ENCODE measurements at regions not wholly inside any gene's neighbourhood (a gene's known extent, or its start where the extent isn't known, plus 50 kb on each side); places are given as distances from the start of the nearest gene placed in this dataset.
"Not testable (repeated sequence)": the region's sequence is repeated elsewhere in the genome, so short reads cannot be mapped to it uniquely, and the experiment has no call there.

DNA sequence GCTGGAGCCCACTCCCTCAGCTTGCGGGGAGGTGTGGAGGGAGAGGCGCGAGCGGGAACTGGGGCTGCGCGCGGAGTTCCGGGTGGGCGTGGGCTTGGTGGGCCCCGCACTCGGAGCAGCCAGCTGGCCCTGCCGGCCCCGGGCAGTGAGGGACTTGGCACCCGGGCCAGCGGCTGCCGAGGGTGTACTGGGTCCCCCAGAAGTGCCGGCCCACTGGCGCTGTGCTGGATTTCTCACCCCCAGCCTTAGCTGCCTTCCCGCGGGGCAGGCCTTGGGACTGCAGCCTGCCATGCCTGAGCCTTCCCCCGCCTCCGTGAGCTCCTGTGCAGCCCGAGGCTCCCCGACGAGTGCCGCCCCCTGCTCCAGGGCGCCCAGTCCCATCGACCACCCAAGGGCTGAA, 1234.4 kb downstream of the TYW1 start:
- ATAC-seq (replicated peaks in 6 of 8); H3K4me3 ChIP-seq; H3K27ac ChIP-seq; H3K4me1 ChIP-seq (replicated peaks in 1 of 2); in situ Hi-C loops (cut with MboI; ENCODE audit: low pct_unique_long_range_greater_than_20kb in 2 of 9, low sequenced_read_pairs in 9 of 9, unreplicated experiment in 9 of 9): not testable (repeated sequence)
- no CpG with 5 or more reads among the region's 28 CpGs for WGBS, 10 experiments

DNA sequence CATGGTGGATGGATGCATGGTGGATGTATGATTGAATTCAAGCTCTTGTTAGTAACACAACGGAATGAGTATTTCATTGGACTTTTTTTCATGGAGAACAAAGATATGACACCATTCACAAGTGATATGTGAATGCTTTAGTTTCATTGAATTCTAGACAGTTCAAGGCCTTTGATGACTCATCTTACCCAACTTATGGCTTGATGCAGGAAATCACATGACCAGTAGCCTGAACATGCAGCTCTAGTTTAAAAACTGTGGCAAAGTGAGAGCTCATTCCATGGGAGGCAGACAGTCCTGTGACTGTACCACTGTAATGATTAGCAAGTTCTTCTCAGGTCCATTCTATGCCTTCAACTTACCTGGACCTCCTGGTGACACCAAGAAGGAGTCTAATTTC, 1239.3 kb downstream of the TYW1 start:
- 0 to 91% (median 60%) methylated on average over 1 of the region's 1 CpG; no CpG with 5 or more reads in 3 of the 10 experiments for WGBS, 10 experiments
- Histone ChIP-seq H3K27ac (no peak overlapping the region), H3K4me3 (no peak overlapping the region), H3K4me1 (replicated peaks in 1 of 2) (no peaks in the 10 kb centered on the region)
- ATAC-seq (replicated peaks in 6 of 8): peak in 3 of 8 experiments; percentile 19 to 45 (median 30)
- in situ Hi-C loops (cut with MboI; ENCODE audit: low pct_unique_long_range_greater_than_20kb in 2 of 9, low sequenced_read_pairs in 9 of 9, unreplicated experiment in 9 of 9): no loop called here

DNA sequence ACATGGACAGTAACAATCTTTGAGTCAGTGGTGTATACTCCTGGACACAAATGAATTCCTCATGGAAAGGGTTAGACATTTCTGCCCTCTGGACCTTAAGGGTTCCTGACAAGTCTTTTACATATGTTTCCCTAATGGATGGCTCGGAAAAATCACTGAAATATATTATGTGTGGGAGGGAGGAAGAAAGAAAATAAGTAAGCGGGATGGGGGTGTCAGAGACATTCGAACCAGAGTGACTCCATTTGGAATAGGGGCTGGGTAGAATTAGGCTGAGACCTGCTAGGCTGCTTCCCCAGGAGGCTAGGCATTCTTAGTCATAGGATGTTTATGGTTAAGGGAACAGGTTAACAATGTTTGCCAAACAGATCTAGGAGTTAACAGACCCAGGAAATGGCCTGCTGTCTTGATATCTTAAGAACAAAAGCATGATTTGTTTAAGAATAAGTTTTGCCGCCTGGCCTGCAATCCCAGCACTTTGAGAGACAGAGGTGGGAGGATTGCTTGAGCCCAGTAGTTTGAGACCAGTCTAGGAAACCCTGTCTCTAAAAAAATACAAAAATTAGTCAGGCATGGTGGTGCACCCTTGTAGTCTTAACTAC, 1241.7 kb downstream of the TYW1 start:
- WGBS, 10 experiments: 0 to 100% (median 49%) methylated on average over 1 to 4 of the region's 4 CpGs
- ATAC-seq (replicated peaks in 6 of 8): no peak
- H3K27ac ChIP-seq: no peak overlapping the region
- no peaks in the 10 kb centered on the region for H3K4me1 ChIP-seq (replicated peaks in 1 of 2)
- no peak overlapping the region for H3K4me3 ChIP-seq
- in situ Hi-C loops (cut with MboI; ENCODE audit: low pct_unique_long_range_greater_than_20kb in 2 of 9, low sequenced_read_pairs in 9 of 9, unreplicated experiment in 9 of 9): no loop called here

DNA sequence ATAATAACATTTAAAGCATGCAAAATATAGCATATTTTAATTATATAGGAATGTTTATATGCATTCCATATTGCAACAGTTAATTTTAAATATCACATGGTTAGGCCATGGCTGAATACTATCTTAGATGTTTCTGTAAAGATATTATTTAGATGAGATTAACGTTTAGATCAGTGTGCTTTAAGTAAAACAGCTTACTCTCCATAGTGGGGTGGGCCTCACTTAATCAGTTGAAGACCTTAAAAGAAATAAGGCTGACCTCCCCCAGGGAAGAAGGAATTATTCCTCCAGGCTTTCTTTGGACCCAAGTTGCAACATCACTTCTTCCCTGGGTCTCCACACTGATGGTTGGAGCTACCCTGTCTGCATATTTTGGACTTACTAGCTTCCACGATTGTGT, 1246.5 kb downstream of the TYW1 start:
- in situ Hi-C loops (cut with MboI; ENCODE audit: low pct_unique_long_range_greater_than_20kb in 2 of 9, low sequenced_read_pairs in 9 of 9, unreplicated experiment in 9 of 9): no loop called here
- peaks cover 10 to 11% of the 10 kb centered on the region in 2 donors for H3K4me1 ChIP-seq (replicated peaks in 1 of 2)

DNA sequence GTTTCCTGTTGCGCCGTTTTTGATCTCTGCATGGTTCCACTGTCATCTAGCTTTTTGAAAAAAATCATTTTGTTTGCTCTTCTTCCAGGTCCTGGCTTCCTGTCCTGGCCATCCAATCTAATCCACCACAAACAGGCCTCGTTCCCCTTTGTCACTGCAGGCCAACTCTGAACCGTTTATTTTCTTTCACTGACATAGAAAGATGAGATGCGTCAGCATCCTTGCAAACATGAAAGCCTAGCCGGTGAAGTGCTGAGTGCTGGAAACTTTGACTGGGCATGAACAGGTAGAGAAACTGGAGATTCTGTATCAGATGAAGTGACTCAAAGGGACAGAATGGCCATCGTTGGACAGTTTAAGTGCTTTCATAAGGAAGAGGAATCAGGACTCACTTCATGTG, 1247.8 kb downstream of the TYW1 start:
- ATAC-seq (replicated peaks in 6 of 8): no peak
- peaks cover 10 to 11% of the 10 kb centered on the region in 2 donors for H3K4me1 ChIP-seq (replicated peaks in 1 of 2)
- in situ Hi-C loops (cut with MboI; ENCODE audit: low pct_unique_long_range_greater_than_20kb in 2 of 9, low sequenced_read_pairs in 9 of 9, unreplicated experiment in 9 of 9): no loop called here
- 31 to 90% (median 78%) methylated on average over 2 to 7 of the region's 7 CpGs for WGBS, 10 experiments
- no peak overlapping the region for H3K4me3 ChIP-seq
- H3K27ac ChIP-seq: no peak overlapping the region

More for the DNA sequence above, 1246.5 kb downstream of the TYW1 start:
- ATAC-seq (replicated peaks in 6 of 8): no peak
- 0 to 100% (median 70%) methylated on average over 1 to 2 of the region's 2 CpGs; no CpG with 5 or more reads in 2 of the 10 experiments for WGBS, 10 experiments
- H3K4me3 ChIP-seq: no peak overlapping the region
- no peak overlapping the region for H3K27ac ChIP-seq

DNA sequence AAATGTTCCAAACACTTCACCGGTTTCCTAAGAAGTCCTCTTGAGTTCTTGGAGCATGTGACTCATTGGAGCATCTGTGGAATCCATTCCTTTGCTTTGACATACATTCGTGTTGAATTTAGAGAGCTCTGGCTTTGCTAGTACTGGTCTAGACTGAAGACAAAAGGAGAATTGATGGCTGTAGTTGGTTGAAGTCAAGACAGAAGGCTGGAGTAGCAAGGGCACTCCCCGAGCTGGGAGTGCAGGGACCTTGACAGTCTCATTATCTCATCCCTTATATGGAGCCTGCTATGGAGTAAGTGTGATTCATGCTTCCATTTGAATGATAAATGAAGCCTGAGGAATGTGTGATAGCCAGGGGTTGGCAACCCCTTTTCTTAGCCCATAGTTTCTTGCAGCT, 1249.1 kb downstream of the TYW1 start:
- Histone ChIP-seq H3K4me3 (no peak overlapping the region), H3K4me1 (replicated peaks in 1 of 2) (peaks cover 10 to 11% of the 10 kb centered on the region in 2 donors), H3K27ac (no peak overlapping the region)
- 0 to 100% (median 40%) methylated on average over 1 to 3 of the region's 3 CpGs; no CpG with 5 or more reads in 3 of the 10 experiments for WGBS, 10 experiments
- ATAC-seq (replicated peaks in 6 of 8): peak in 4 of 8 experiments; percentile 83 to 94 (median 92)
- in situ Hi-C loops (cut with MboI; ENCODE audit: low pct_unique_long_range_greater_than_20kb in 2 of 9, low sequenced_read_pairs in 9 of 9, unreplicated experiment in 9 of 9): no loop called here

DNA sequence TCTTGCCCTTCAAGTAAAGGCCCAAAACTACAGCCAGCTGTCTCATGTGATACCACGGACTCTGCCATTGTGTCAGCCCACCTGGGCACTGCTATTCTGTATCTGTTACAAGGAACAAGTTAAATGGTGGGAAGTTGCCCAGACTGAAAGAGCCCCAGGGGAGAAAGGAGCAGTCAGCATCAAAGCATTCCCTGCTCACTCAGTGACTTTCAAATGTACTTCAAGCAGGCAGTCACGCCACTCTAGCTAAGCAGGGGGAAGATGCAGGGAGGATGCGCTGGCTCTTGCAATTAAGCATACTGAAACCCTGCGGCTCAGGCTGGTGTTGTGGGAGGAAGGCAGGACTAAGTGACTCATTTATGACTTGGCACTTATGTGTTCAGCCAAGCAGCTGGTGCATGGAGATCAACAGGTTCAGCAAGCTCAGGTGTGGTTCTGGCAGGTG, 1249.6 kb downstream of the TYW1 start:
- no peak overlapping the region for H3K4me3 ChIP-seq
- peak in 4 of 8 experiments; percentile 84 to 95 (median 88) for ATAC-seq (replicated peaks in 6 of 8)
- WGBS, 10 experiments: 33 to 60% (median 48%) methylated on average over 1 to 4 of the region's 4 CpGs; no CpG with 5 or more reads in 4 of the 10 experiments
- H3K4me1 ChIP-seq (replicated peaks in 1 of 2): peaks cover 10 to 11% of the 10 kb centered on the region in 2 donors
- in situ Hi-C loops (cut with MboI; ENCODE audit: low pct_unique_long_range_greater_than_20kb in 2 of 9, low sequenced_read_pairs in 9 of 9, unreplicated experiment in 9 of 9): no loop called here
- no peak overlapping the region for H3K27ac ChIP-seq

DNA sequence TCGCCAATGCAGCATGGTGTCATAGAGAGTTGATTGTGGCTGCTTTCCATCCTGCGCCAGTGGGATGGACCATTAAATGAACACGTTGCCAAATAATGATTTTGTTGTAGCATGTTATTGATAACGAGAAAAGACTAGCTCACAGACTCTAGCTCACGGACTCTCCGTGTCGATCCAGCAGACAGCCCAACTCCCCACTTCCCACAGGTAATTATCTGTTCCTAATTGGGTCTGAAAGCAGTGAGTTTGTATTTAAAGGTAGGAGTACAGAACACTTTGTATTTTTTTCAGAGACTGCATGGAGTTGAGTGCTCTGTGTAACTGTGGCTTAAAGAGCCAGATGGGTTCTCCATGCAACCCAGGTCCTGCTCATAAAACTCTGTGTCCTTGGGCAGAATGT, 1250.5 kb downstream of the TYW1 start:
- no peak overlapping the region for H3K4me3 ChIP-seq
- H3K27ac ChIP-seq: no peak overlapping the region
- in situ Hi-C loops (cut with MboI; ENCODE audit: low pct_unique_long_range_greater_than_20kb in 2 of 9, low sequenced_read_pairs in 9 of 9, unreplicated experiment in 9 of 9): no loop called here
- 27 to 95% (median 83%) methylated on average over 2 to 6 of the region's 7 CpGs; no CpG with 5 or more reads in 4 of the 10 experiments for WGBS, 10 experiments
- peaks cover 10 to 11% of the 10 kb centered on the region in 2 donors for H3K4me1 ChIP-seq (replicated peaks in 1 of 2)
- ATAC-seq (replicated peaks in 6 of 8): no peak

DNA sequence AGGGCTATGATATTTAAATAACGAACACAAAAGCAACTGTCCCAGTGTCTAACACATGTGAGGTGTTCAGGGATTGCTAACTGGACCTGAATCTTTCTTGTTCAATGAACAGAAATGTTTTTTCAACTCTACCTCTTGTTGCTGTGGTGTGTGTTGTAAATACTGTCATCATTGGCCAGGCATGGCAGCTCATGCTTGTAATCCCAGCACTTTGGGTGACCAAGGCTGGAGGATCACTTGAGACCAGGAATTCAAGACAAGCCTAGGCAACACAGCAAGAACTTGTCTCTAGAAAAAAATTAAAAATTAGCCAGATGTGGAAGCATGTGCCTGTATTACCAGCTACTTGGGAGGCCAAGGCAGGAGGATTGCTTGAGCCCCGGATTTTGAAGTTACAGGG, 1250.9 kb downstream of the TYW1 start:
- ATAC-seq (replicated peaks in 6 of 8): no peak
- Histone ChIP-seq H3K4me3 (no peak overlapping the region), H3K27ac (no peak overlapping the region), H3K4me1 (replicated peaks in 1 of 2) (peaks cover 10 to 11% of the 10 kb centered on the region in 2 donors)
- in situ Hi-C loops (cut with MboI; ENCODE audit: low pct_unique_long_range_greater_than_20kb in 2 of 9, low sequenced_read_pairs in 9 of 9, unreplicated experiment in 9 of 9): no loop called here
- 0 to 100% (median 56%) methylated on average over 1 to 2 of the region's 2 CpGs; no CpG with 5 or more reads in 2 of the 10 experiments for WGBS, 10 experiments

DNA sequence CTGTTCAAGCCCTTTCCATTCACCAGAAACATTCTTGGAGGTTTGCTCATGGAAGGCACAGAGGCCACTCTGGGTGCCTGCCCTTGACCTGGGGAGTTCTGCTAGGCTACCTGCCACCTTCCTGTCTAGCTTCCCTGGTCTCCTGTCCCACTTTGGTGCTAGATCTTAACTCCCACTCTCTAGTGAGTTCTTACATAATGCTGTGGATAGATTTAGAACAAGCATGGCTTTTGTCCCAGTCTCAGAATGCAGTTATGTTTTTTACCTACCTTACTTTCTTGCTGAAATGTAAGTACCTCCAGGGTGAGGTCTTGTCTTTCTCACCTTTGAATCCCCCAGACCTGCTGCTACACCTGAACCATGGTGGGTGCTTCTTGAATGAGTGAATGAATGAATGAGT, 1252.3 kb downstream of the TYW1 start:
- in situ Hi-C loops (cut with MboI; ENCODE audit: low pct_unique_long_range_greater_than_20kb in 2 of 9, low sequenced_read_pairs in 9 of 9, unreplicated experiment in 9 of 9): no loop called here

DNA sequence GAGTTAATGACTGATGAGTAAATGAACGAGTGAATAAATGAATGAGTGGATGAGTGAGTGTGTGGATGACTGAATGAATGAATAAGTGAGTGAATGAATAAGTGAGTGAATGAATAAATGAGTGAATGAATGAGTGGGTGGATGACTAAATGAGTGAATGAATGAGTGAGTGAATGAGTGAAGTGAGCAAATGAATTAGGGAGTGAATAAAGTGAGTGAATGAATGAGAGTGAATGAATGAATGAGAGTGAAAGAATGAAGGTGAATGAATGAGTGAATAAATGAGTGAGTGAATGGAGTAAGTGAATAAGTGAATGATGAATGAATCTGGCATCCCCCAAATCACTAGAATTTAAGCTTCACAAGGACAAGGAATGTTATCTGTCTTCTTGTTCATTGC, 1253.0 kb downstream of the TYW1 start:
- no peak for ATAC-seq (replicated peaks in 6 of 8)
- in situ Hi-C loops (cut with MboI; ENCODE audit: low pct_unique_long_range_greater_than_20kb in 2 of 9, low sequenced_read_pairs in 9 of 9, unreplicated experiment in 9 of 9): no loop called here
- Histone ChIP-seq H3K27ac (no peak overlapping the region), H3K4me1 (replicated peaks in 1 of 2) (peaks cover 10 to 11% of the 10 kb centered on the region in 2 donors), H3K4me3 (no peak overlapping the region)
- WGBS, 10 experiments: 0 to 91% (median 64%) methylated on average over 1 of the region's 1 CpG

More for the DNA sequence above, 1252.3 kb downstream of the TYW1 start:
- Histone ChIP-seq H3K27ac (no peak overlapping the region), H3K4me3 (no peak overlapping the region), H3K4me1 (replicated peaks in 1 of 2) (peaks cover 10 to 11% of the 10 kb centered on the region in 2 donors)
- no peak for ATAC-seq (replicated peaks in 6 of 8)

DNA sequence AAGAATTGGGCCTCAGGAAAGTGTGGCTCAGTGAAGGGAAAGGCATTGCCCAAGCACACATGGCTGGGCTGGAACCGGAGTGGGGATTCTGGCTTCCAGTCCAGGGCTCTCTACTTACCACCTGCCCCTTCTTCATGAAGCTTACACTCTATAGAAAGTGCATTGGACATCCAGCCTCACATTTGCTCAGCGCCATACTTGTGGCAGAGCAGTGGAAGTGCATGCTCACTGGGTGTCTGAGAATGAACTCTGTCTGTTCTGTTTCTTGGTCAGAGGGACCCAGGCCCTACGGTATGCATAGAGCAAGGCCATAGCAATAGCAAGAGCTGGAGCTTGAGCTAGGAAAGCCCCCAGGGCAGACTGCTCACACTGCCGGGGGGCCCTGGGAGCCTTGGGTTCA, 1253.5 kb downstream of the TYW1 start:
- in situ Hi-C loops (cut with MboI; ENCODE audit: low pct_unique_long_range_greater_than_20kb in 2 of 9, low sequenced_read_pairs in 9 of 9, unreplicated experiment in 9 of 9): no loop called here
- 50 to 100% (median 82%) methylated on average over 1 to 2 of the region's 4 CpGs; no CpG with 5 or more reads in 3 of the 10 experiments for WGBS, 10 experiments
- no peak for ATAC-seq (replicated peaks in 6 of 8)
- Histone ChIP-seq H3K4me1 (replicated peaks in 1 of 2) (peaks cover 10 to 11% of the 10 kb centered on the region in 2 donors), H3K4me3 (no peak overlapping the region), H3K27ac (no peak overlapping the region)

DNA sequence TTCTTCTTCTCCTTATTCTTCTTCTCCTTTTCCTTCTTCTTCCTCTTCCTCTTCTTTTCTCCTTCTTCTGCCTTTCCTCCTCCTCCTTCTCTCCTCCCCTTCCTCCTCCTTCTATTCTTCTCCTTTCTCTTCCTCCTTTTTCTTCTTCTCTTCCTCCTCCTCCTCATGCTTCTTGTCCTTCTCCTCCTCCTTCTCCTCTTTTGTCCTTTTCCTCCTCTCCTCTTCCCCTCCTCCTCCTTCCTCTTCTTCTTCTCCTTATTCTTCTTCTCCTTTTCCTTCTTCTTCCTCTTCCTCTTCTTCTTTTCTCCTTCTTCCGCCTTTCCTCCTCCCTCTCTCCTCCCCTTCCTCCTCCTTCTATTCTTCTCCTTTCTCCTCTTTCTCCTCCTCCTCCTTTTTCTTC, 1258.2 kb downstream of the TYW1 start:
- H3K4me3 ChIP-seq; ATAC-seq (replicated peaks in 6 of 8); in situ Hi-C loops (cut with MboI; ENCODE audit: low pct_unique_long_range_greater_than_20kb in 2 of 9, low sequenced_read_pairs in 9 of 9, unreplicated experiment in 9 of 9); H3K4me1 ChIP-seq (replicated peaks in 1 of 2); H3K27ac ChIP-seq: not testable (repeated sequence)
- 0 to 100% (median 29%) methylated on average over 1 of the region's 1 CpG; no CpG with 5 or more reads in 1 of the 10 experiments for WGBS, 10 experiments

DNA sequence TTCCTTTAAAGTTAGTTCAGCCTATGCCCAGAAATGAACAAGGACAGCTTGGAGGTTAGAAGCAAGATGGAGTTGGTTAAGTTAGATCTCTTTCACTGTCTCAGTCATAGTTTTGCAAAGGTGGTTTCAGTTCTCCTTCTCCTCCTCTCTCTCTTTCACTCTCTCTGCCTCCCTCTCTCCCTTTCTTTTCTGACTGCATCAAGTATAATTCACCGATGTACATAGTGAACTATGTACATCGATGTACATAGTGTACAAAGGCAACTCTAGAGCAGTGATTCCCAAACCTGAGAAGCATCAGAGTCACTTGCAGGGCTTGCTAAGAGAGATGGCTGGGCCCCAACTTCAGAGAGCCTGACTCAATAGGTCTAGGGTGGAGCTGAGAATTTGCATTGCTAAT, 1259.7 kb downstream of the TYW1 start:
- WGBS, 10 experiments: 0 to 100% (median 72%) methylated on average over 1 to 2 of the region's 2 CpGs; no CpG with 5 or more reads in 4 of the 10 experiments
- Histone ChIP-seq H3K27ac (no peak overlapping the region), H3K4me1 (replicated peaks in 1 of 2) (peaks cover 4 to 6% of the 10 kb centered on the region in 2 donors), H3K4me3 (no peak overlapping the region)
- no peak for ATAC-seq (replicated peaks in 6 of 8)
- in situ Hi-C loops (cut with MboI; ENCODE audit: low pct_unique_long_range_greater_than_20kb in 2 of 9, low sequenced_read_pairs in 9 of 9, unreplicated experiment in 9 of 9): no loop called here

Measured in motor neuron (in vitro differentiated cells).